Liver (tissue), 3 donors: ENCODE measurements at regions not wholly inside any gene's neighbourhood (a gene's known extent, or its start where the extent isn't known, plus 50 kb on each side); places are given as distances from the start of the nearest gene placed in this dataset.

ENCODE experiments used
- CTCF ChIP-seq: fragments of 150-350 bp; IDR thresholded peaks from 2 replicates; pipeline ENCODE4 v1.5.1; 2017; ENCODE audit warnings: improper control_type of control experiment, low read depth, low read length; ENCODE audit not compliant: missing input control
- FOXA1 ChIP-seq: IDR thresholded peaks from 2 replicates; pipeline ENCODE4 v1.6.1; 2016; ENCODE audit warnings: antibody characterized with exemption
- REST ChIP-seq: IDR thresholded peaks from 2 replicates; pipeline ENCODE4 v1.6.1; 2016; ENCODE audit warnings: antibody characterized with exemption, mild to moderate bottlenecking
- SP1 ChIP-seq: IDR thresholded peaks from 2 replicates; pipeline ENCODE4 v1.6.1; 2018; ENCODE audit warnings: antibody characterized with exemption, mild to moderate bottlenecking
- TAF1 ChIP-seq: conservative IDR thresholded peaks from 2 replicates; pipeline ENCODE4 v1.6.1; 2016; ENCODE audit warnings: antibody characterized with exemption, mild to moderate bottlenecking
- YY1 ChIP-seq: IDR thresholded peaks from 2 replicates; pipeline ENCODE4 v1.6.1; 2016; ENCODE audit warnings: antibody characterized with exemption, mild to moderate bottlenecking
- donor health status: healthy.
- donor health status: healthy.

- TF ChIP-seq CTCF (no peak), YY1 (no peak), SP1 (no peak), REST (no peak), TAF1 (no peak), FOXA1 (no peak)
These were observed 58.8 kb upstream of the SLC22A23 start for GRCh38 chr6:3515669-3516068.
